ENCODE measurements at regions not wholly inside any gene's neighbourhood (a gene's known extent, or its start where the extent isn't known, plus 50 kb on each side); places are given as distances from the start of the nearest gene placed in this dataset.
A peak's percentile ranks its signal among the peaks of the same experiment; 100 is the strongest.

DNA sequence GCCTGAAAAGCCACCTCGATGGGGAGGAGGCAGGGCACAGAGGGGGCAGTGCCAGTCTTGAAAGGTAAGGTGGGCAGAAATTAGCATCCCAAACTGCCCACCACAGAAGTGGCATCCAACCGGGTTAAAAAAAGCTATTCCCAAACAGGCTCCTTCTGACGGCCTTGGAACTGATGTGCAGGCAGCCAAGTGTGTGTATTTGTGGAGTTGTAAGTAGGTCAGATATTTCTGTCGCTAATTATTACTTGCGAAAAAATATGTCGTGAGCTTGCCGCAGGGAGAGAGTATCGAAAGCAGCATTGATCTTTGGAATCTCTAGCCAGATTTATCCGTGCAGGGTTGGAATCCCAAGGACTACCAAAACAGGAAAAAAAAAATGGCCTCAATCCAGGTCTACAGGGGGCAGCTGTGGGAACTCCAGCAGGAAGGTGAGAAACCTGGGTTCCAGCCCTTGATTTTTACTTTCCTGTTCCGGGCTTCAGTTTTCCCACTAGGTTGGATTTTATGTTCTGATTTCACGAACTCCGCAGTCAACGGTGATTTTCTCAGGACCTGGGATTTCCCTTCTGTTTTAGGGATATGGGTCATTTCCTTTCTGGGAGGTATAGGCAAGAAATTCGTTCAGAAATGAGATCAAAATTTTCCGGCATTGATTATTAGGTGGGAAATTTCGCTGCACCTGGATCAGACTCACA, 200.8 kb downstream of the RGS3 start:
- no peaks in the 10 kb centered on the region for H3K23me2 ChIP-seq (ENCODE audit: low read depth, low read length)
- H3K27me3 ChIP-seq (replicated peaks in 1 of 4; ENCODE audit: control insufficient read depth in 3 of 4, extremely low read depth in 1 of 4, insufficient read depth in 3 of 4, low read length in 3 of 4): 0 out of 7 replicates have a peak, but pooled peaks cover 0 to 2% (median 0%) of the 10 kb centered on the region in 4 experiments
- no peak overlapping the region for H4K8ac ChIP-seq (ENCODE audit: extremely low read depth, insufficient read depth, low read length)
- no peaks in the 10 kb centered on the region for H3K79me2 ChIP-seq (ENCODE audit: control insufficient read depth in 1 of 2, insufficient read depth in 2 of 2, low read length in 2 of 2)
- 87% methylated on average over 16 of the region's 16 CpGs; no CpG with 5 or more reads in 1 of the 2 experiments for WGBS, 2 experiments (ENCODE audit: extremely low coverage in 1 of 2, insufficient coverage in 1 of 2, insufficient read length in 1 of 2, insufficient replicate concordance in 2 of 2, low coverage in 1 of 2, low lambda C conversion rate in 2 of 2, missing lambda C conversion rate in 1 of 2)
- H3K9me3 ChIP-seq (ENCODE audit: insufficient read depth in 2 of 2, low read depth in 1 of 2, low read length in 1 of 2): no peaks in the 10 kb centered on the region
- ChIA-PET CTCF (ENCODE audit: partially characterized antibody) (interaction anchor here (0.6 to 2.2 kb wide), 6 partner anchors 10 to 419 kb away, joined by 3 to 10 read pairs (median 3); no protein-coding TSS in a partner anchor), POLR2A (ENCODE audit: partially characterized antibody) (no interaction called here)
- no peak overlapping the region for H3K56ac ChIP-seq (replicated peaks; ENCODE audit: insufficient read length, low read depth, low read length)
- no peak overlapping the region for H2AK5ac ChIP-seq (ENCODE audit: low read depth, low read length)
- H3K4ac ChIP-seq (replicated peaks; ENCODE audit: insufficient read length, low read depth, low read length): no peak overlapping the region
- H3K9ac ChIP-seq (replicated peaks in 1 of 4; ENCODE audit: extremely low read depth in 1 of 4, low read depth in 3 of 4, low read length in 3 of 4): no peak overlapping the region
- no peak for TF ChIP-seq CBX5 (IDR thresholded peaks at IDR 0.05; ENCODE audit: low read depth, low read length)
- no peak for TF ChIP-seq RAD21 (IDR thresholded peaks at IDR 0.05 in 1 of 2, conservative IDR thresholded peaks at IDR 0.05 in 1 of 2; ENCODE audit: low read depth in 2 of 2, low read length in 2 of 2)
- no peak for TF ChIP-seq ASH2L (IDR thresholded peaks at IDR 0.05; ENCODE audit: low read length)
- no peak for TF ChIP-seq RFX5 (IDR thresholded peaks at IDR 0.05; ENCODE audit: borderline replicate concordance, low read depth, low read length)
- no peak for TF ChIP-seq BRCA1 (IDR thresholded peaks at IDR 0.05; ENCODE audit: low read depth, low read length)
- no peak for TF ChIP-seq POU5F1 (IDR thresholded peaks at IDR 0.05; ENCODE audit: low read depth, low read length)
- TF ChIP-seq SP4 (IDR thresholded peaks at IDR 0.05; ENCODE audit: low read length): no peak
- TF ChIP-seq CHD2 (IDR thresholded peaks at IDR 0.05; ENCODE audit: low read length): no peak
- TF ChIP-seq KDM4A (IDR thresholded peaks at IDR 0.05; ENCODE audit: low read depth, low read length, severe bottlenecking): no peak
- no peak for TF ChIP-seq ZNF274 (IDR thresholded peaks at IDR 0.05; ENCODE audit: borderline replicate concordance, extremely low read depth, low read length)
- no peak for TF ChIP-seq CEBPB (IDR thresholded peaks at IDR 0.05; ENCODE audit: low read depth, low read length)
- H4K5ac ChIP-seq (ENCODE audit: insufficient read length, low read depth, low read length): no peak overlapping the region
- no peaks in the 10 kb centered on the region for H4K20me1 ChIP-seq (replicated peaks in 1 of 2; ENCODE audit: control insufficient read depth in 1 of 2, insufficient read depth in 2 of 2, low read length in 2 of 2)
- no peak overlapping the region for H2BK120ac ChIP-seq (replicated peaks; ENCODE audit: low read depth, low read length)
- H2AFZ ChIP-seq (ENCODE audit: low read length): no peak overlapping the region
- no peak overlapping the region for H3K18ac ChIP-seq (ENCODE audit: extremely low read depth, low read length)
- no peak overlapping the region for H2BK15ac ChIP-seq (ENCODE audit: low read length)
- H2BK12ac ChIP-seq (ENCODE audit: low read depth, low read length): no peak overlapping the region
- H3K79me1 ChIP-seq (ENCODE audit: low read depth, low read length): no peaks in the 10 kb centered on the region
- no peak overlapping the region for H3K4me2 ChIP-seq (ENCODE audit: insufficient read depth in 1 of 2, low read depth in 2 of 2, low read length in 2 of 2)
- peaks cover 0 to 6% (median 0%) of the 10 kb centered on the region in 4 experiments; a peak in 1 of 7 replicates for H3K4me1 ChIP-seq (replicated peaks in 1 of 4; ENCODE audit: control insufficient read depth in 3 of 4, insufficient read depth in 4 of 4, low read length in 3 of 4)
- no peak for DNase-seq (ENCODE audit: low read depth in 1 of 2, low spot score in 2 of 2)
- H3K36me3 ChIP-seq (ENCODE audit: control insufficient read depth in 2 of 4, insufficient read depth in 4 of 4, low read length in 3 of 4): no peaks in the 10 kb centered on the region
- peak; percentile 58 for FAIRE-seq
- H3K4me3 ChIP-seq (ENCODE audit: extremely low read depth in 1 of 4, insufficient read depth in 2 of 4, low read depth in 3 of 4, low read length in 4 of 4): no peak overlapping the region
- no peak overlapping the region for H2BK5ac ChIP-seq (ENCODE audit: low read depth, low read length)
- H2BK20ac ChIP-seq (ENCODE audit: low read length): no peak overlapping the region
- no peak overlapping the region for H3K27ac ChIP-seq (ENCODE audit: low read depth, low read length)
- no peak overlapping the region for H4K91ac ChIP-seq (replicated peaks; ENCODE audit: insufficient read length, low read length)
- H3K14ac ChIP-seq (ENCODE audit: insufficient read length): no peak overlapping the region
- no peak overlapping the region for H3K23ac ChIP-seq (ENCODE audit: insufficient read length)
